WTC11 (cell line): ENCODE measurements at regions not wholly inside any gene's neighbourhood (a gene's known extent, or its start where the extent isn't known, plus 50 kb on each side); places are given as distances from the start of the nearest gene placed in this dataset.

Experiments
- ATAC-seq: fragments of 200-7000 bp; cut with Tn5 transposase; 2 replicates; pipeline ENCODE4 v1.10.0; 2021; ENCODE audit warnings: mild to moderate bottlenecking, moderate library complexity
- CTCF ChIA-PET: fragments of 300-600 bp; sonication (Branson Sonifier 250); formaldehyde crosslinking; loops from one replicate; lab custom pipeline; 2021; ENCODE audit warnings: antibody characterized with exemption; lab: Charles Lee
- POLR2A ChIA-PET: fragments of 350-600 bp; sonication (Branson Sonifier 250); formaldehyde crosslinking; loops from one replicate; lab custom pipeline; 2021; ENCODE audit warnings: antibody characterized with exemption; lab: Charles Lee
- DNase-seq: peaks from one replicate; pipeline ENCODE4 v3.0.0; 2021; ENCODE audit warnings: low spot score
- H3K27ac Mint-ChIP-seq: 2 replicates; pipeline ENCODE4 v1.8.0; 2021; ENCODE audit warnings: mixed read lengths
- H3K27me3 Mint-ChIP-seq: 2 replicates; pipeline ENCODE4 v1.8.0; 2021; ENCODE audit warnings: low read depth, mild to moderate bottlenecking, moderate library complexity, mixed read lengths
- H3K36me3 Mint-ChIP-seq: 2 replicates; pipeline ENCODE4 v1.8.0; 2021; ENCODE audit warnings: mixed read lengths
- H3K4me1 Mint-ChIP-seq: 2 replicates; pipeline ENCODE4 v1.8.0; 2022; ENCODE audit warnings: mixed read lengths
- H3K4me3 Mint-ChIP-seq: 2 replicates; pipeline ENCODE4 v1.8.0; 2021; ENCODE audit warnings: mild to moderate bottlenecking, moderate library complexity, mixed read lengths
- H3K9me3 Mint-ChIP-seq: 2 replicates; pipeline ENCODE4 v1.8.0; 2021; ENCODE audit warnings: mixed read lengths
- ARID4B ChIP-seq: sonication (generic); formaldehyde crosslinking; IDR thresholded peaks from 2 replicates; pipeline ENCODE4 v1.8.0; 2023; ENCODE audit warnings: missing genetic modification reagents, mild to moderate bottlenecking, borderline replicate concordance
- CDX4 ChIP-seq: fragments of 250-450 bp; sonication (Bioruptor Pico); IDR thresholded peaks from 2 replicates; pipeline ENCODE4 v1.9.0; 2021; ENCODE audit warnings: moderate library complexity, mild to moderate bottlenecking, inconsistent platforms, borderline replicate concordance
- CREB1 ChIP-seq: sonication (generic); formaldehyde crosslinking; IDR thresholded peaks from 2 replicates; pipeline ENCODE4 v1.8.0; 2023; ENCODE audit warnings: mild to moderate bottlenecking, missing genetic modification reagents
- E2F4 ChIP-seq: sonication (generic); formaldehyde crosslinking; IDR thresholded peaks from 2 replicates; pipeline ENCODE4 v1.8.1; 2022; ENCODE audit warnings: low read depth, mild to moderate bottlenecking, moderate library complexity, missing genetic modification reagents, borderline replicate concordance
- HMGA2 ChIP-seq: fragments of 250-450 bp; sonication (Bioruptor Pico); IDR thresholded peaks from 2 replicates; pipeline ENCODE4 v1.4.0; 2021; ENCODE audit warnings: mild to moderate bottlenecking, moderate library complexity
- HMGXB4 ChIP-seq: sonication (generic); formaldehyde crosslinking; IDR thresholded peaks from 2 replicates; pipeline ENCODE4 v1.8.1; 2023; ENCODE audit warnings: mild to moderate bottlenecking, moderate library complexity, missing genetic modification reagents
- NR2C2 ChIP-seq: sonication (generic); formaldehyde crosslinking; IDR thresholded peaks from 2 replicates; pipeline ENCODE4 v1.8.0; 2022; ENCODE audit warnings: mild to moderate bottlenecking, missing genetic modification reagents
- SMAD4 ChIP-seq: sonication (generic); formaldehyde crosslinking; IDR thresholded peaks from 2 replicates; pipeline ENCODE4 v1.8.0; 2022; ENCODE audit warnings: mild to moderate bottlenecking, missing genetic modification reagents
- SP1 ChIP-seq: sonication (generic); formaldehyde crosslinking; conservative IDR thresholded peaks from 2 replicates; pipeline ENCODE4 v1.8.1; 2022; ENCODE audit warnings: missing genetic modification reagents
- ZNF263 ChIP-seq: sonication (generic); formaldehyde crosslinking; IDR thresholded peaks from 2 replicates; pipeline ENCODE4 v1.8.1; 2022; ENCODE audit warnings: low read depth, mild to moderate bottlenecking, moderate library complexity, missing genetic modification reagents
- ZNF317 ChIP-seq: sonication (generic); formaldehyde crosslinking; IDR thresholded peaks from 2 replicates; pipeline ENCODE4 v1.8.1; 2023; ENCODE audit warnings: low read depth, mild to moderate bottlenecking, moderate library complexity, missing genetic modification reagents, borderline replicate concordance
- ZNF396 ChIP-seq: fragments of 250-450 bp; sonication (Bioruptor Pico); IDR thresholded peaks from 2 replicates; pipeline ENCODE4 v1.8.0; 2021; ENCODE audit warnings: mild to moderate bottlenecking, moderate library complexity, borderline replicate concordance
- ZNF425 ChIP-seq: fragments of 250-450 bp; sonication (Bioruptor Pico); conservative IDR thresholded peaks from 2 replicates; pipeline ENCODE4 v1.9.0; 2021; ENCODE audit warnings: mild to moderate bottlenecking
- ZNF532 ChIP-seq: fragments of 250-450 bp; sonication (Bioruptor Pico); IDR thresholded peaks from 2 replicates; pipeline ENCODE4 v1.9.0; 2021; ENCODE audit warnings: mild to moderate bottlenecking, borderline replicate concordance

- TF ChIP-seq E2F4 (CRISPR knock-in tag) (no peak), HMGXB4 (CRISPR knock-in tag) (no peak), CREB1 (no peak), ZNF425 (no peak), ARID4B (no peak), ZNF532 (no peak)
These were observed 111.0 kb downstream of the BCL2L11 start (continued) for GRCh38 chr2:111231532-111232252.

- Mint-ChIP-seq H3K9me3 (peaks cover 34% of the 10 kb centered on the region), H3K27ac (no peak overlapping the region), H3K4me3 (no peak overlapping the region), H3K27me3 (no peaks in the 10 kb centered on the region), H3K4me1 (no peaks in the 10 kb centered on the region), H3K36me3 (no peaks in the 10 kb centered on the region)
- CTCF ChIA-PET: no interaction called here
- POLR2A ChIA-PET: no interaction called here
- no peak for DNase-seq
- no peak for ATAC-seq
- TF ChIP-seq SMAD4 (CRISPR knock-in tag): no peak
- TF ChIP-seq ZNF396 (CRISPR knock-in tag): no peak
- no peak for TF ChIP-seq CDX4 (CRISPR knock-in tag)
- no peak for TF ChIP-seq NR2C2 (CRISPR knock-in tag)
- TF ChIP-seq HMGA2: no peak
- no peak for TF ChIP-seq ZNF263 (CRISPR knock-in tag)
- TF ChIP-seq ARID4B: no peak
- no peak for TF ChIP-seq SP1 (CRISPR knock-in tag)
- TF ChIP-seq ZNF317 (CRISPR knock-in tag): no peak
These were observed 114.7 kb downstream of the BCL2L11 start for GRCh38 chr2:111235192-111236015.
